GM10266 (cell line): ENCODE measurements at regions not wholly inside any gene's neighbourhood (a gene's known extent, or its start where the extent isn't known, plus 50 kb on each side); places are given as distances from the start of the nearest gene placed in this dataset.
A peak's percentile ranks its signal among the peaks of the same experiment; 100 is the strongest.
"Not testable (repeated sequence)": the region's sequence is repeated elsewhere in the genome, so short reads cannot be mapped to it uniquely, and the experiment has no call there.

Experiments
- DNase-seq: peaks from one replicate; pipeline ENCODE4 v3.0.0; 2012; ENCODE audit errors: extremely low spot score
- TF ChIP-seq, protein P1 (sequence below): IDR thresholded peaks from 2 replicates; pipeline ENCODE4 v1.5.1; 2012; ENCODE audit warnings: mild to moderate bottlenecking, low read depth; ENCODE audit not compliant: control insufficient read depth, insufficient read depth; ENCODE audit errors: missing control alignments

GRCh38 chr13:62119739-62120700 lies 704.4 kb upstream of the PCDH20 start:
- peak; percentile 12 for DNase-seq

DNA sequence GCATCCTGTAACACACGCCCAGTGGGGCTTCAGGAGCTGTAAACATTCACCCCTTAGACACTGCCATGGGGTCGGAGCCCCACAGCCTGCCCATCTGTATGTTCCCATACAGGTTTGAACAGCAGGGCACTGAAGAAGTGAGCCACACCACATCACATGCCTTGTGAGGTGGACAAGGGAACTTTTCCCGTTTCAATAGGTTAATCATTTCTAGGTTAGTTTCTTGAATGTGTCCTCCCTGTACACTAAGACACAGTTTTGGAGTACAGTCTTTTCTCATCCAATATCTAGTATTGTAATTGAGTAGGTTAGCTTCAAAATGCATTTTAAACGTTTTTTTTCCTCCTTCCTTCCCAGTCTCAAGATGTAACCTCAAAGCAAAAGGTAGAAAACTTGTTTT lies 700.2 kb upstream of the PCDH20 start:
- TF ChIP-seq, protein P1, sequence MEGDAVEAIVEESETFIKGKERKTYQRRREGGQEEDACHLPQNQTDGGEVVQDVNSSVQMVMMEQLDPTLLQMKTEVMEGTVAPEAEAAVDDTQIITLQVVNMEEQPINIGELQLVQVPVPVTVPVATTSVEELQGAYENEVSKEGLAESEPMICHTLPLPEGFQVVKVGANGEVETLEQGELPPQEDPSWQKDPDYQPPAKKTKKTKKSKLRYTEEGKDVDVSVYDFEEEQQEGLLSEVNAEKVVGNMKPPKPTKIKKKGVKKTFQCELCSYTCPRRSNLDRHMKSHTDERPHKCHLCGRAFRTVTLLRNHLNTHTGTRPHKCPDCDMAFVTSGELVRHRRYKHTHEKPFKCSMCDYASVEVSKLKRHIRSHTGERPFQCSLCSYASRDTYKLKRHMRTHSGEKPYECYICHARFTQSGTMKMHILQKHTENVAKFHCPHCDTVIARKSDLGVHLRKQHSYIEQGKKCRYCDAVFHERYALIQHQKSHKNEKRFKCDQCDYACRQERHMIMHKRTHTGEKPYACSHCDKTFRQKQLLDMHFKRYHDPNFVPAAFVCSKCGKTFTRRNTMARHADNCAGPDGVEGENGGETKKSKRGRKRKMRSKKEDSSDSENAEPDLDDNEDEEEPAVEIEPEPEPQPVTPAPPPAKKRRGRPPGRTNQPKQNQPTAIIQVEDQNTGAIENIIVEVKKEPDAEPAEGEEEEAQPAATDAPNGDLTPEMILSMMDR, result no peak
- no peak for DNase-seq

More at GRCh38 chr13:62119739-62120700, 704.4 kb upstream of the PCDH20 start:
- TF ChIP-seq, protein P1, result peak; percentile 28

DNA sequence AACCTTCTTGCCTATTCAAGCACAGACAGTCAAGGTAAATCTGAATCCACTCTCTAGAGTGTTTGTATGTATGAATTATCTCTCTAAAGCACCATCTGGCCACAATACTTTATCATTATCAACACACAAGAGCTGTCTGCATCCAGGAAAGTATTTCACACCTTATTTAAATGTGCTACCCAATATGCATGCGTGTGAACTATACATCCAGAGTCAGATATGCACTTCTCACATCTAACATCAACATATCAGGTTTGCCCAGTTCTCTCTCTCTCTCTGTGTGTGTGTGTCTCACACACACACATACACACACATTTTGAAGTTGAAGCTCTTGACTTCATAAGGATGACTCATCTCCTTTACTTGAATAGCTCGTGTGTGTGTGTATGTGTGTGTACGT lies 697.5 kb upstream of the PCDH20 start:
- DNase-seq, result no peak
- TF ChIP-seq, protein P1, result no peak

DNA sequence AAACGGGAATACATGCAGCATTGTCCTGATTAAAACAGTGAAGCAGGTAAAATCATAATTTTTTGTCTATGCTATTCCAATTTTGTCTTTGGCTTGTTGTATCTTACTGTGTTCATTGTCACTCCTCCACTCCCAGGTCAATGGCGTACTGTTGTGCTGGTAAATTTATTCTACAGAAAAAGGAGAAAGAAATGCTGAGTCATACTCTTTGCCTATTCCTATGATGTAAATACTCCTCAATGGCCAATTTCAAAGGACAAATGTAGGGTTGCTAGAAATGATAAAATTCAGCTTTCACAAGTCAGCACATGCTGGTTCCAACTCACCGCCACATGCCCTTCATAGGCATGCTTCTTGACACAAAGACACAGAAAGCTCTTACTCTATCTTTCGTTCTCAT lies 694.4 kb upstream of the PCDH20 start:
- DNase-seq, result no peak
- TF ChIP-seq, protein P1, result no peak

- not testable (repeated sequence) for DNase-seq
These were observed 688.5 kb upstream of the PCDH20 start for GRCh38 chr13:62104136-62104535.

- DNase-seq, result no peak
- TF ChIP-seq, protein P1, result no peak
These were observed 681.0 kb upstream of the PCDH20 start for GRCh38 chr13:62096652-62097051.

DNA sequence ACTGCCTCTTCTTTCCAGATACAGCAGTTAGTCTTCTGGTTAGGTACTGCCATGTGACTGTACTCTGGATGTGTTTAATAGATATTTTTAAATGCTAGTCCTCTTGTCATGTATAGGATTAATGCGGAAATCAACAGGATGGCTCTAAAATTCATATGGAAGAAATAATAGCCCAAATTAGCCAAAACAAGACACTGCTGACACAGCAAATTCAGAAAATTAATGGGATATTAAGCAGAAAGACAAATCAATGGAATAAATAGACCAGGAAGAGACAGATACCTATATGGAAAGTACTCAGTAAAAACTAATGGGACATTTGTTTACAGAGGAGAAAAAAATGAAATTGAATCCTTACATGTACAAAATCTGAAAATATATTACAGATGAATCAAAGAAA lies 679.3 kb upstream of the PCDH20 start:
- no peak for DNase-seq
- TF ChIP-seq, protein P1, result no peak
